ENCODE measurements at regions not wholly inside any gene's neighbourhood (a gene's known extent, or its start where the extent isn't known, plus 50 kb on each side); places are given as distances from the start of the nearest gene placed in this dataset.

DNA sequence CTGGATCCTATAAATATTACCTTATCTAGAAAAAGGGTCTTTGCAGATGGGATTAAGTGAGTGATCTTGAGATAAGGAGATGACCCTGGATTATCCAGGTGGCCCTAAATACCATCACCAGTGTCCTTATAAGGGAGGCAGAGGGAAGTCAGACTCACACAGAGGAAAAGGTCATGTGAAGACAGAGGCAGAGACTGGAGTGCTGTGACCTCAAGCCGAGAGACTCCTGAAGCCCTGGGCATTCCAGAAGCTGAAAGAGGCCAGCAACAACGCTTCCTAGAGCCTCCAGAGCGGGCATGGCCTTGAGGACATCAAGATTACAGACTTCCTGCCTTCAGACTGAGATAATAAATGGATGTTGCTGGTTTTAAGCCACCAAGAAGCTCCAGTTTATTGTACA, 118.8 kb downstream of the ATPSCKMT start:
- DNase-seq (ENCODE audit: low spot score), result no peak
- Histone ChIP-seq H3K27ac (no peak overlapping the region), H2AFZ (no peak overlapping the region), H3K9me2 (replicated peaks; ENCODE audit: insufficient read depth) (no peaks in the 10 kb centered on the region), H3K4me2 (no peak overlapping the region), H3K79me2 (no peaks in the 10 kb centered on the region), H3K4me3 (no peak overlapping the region), H3K36me3 (replicated peaks; ENCODE audit: insufficient read depth, low read depth) (no peaks in the 10 kb centered on the region), H4K20me1 (ENCODE audit: insufficient read depth, poor library complexity, severe bottlenecking) (no peaks in the 10 kb centered on the region), H3K4me1 (ENCODE audit: insufficient read depth) (no peaks in the 10 kb centered on the region), H3K9me3 (ENCODE audit: low read depth) (no peaks in the 10 kb centered on the region), H3K27me3 (no peaks in the 10 kb centered on the region)
- TF ChIP-seq EZH2phosphoT487 (IDR thresholded peaks at IDR 0.05; ENCODE audit: low read depth, severe bottlenecking, unreplicated experiment) (no peak), EZH2 (IDR thresholded peaks at IDR 0.05; ENCODE audit: borderline replicate concordance) (no peak)
- TF ChIP-seq, protein P1, sequence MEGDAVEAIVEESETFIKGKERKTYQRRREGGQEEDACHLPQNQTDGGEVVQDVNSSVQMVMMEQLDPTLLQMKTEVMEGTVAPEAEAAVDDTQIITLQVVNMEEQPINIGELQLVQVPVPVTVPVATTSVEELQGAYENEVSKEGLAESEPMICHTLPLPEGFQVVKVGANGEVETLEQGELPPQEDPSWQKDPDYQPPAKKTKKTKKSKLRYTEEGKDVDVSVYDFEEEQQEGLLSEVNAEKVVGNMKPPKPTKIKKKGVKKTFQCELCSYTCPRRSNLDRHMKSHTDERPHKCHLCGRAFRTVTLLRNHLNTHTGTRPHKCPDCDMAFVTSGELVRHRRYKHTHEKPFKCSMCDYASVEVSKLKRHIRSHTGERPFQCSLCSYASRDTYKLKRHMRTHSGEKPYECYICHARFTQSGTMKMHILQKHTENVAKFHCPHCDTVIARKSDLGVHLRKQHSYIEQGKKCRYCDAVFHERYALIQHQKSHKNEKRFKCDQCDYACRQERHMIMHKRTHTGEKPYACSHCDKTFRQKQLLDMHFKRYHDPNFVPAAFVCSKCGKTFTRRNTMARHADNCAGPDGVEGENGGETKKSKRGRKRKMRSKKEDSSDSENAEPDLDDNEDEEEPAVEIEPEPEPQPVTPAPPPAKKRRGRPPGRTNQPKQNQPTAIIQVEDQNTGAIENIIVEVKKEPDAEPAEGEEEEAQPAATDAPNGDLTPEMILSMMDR (IDR thresholded peaks at IDR 0.05; ENCODE audit: poor library complexity), result no peak
- 22% methylated on average over 3 of the region's 3 CpGs for WGBS (ENCODE audit: low lambda C conversion rate, missing lambda C conversion rate)

DNA sequence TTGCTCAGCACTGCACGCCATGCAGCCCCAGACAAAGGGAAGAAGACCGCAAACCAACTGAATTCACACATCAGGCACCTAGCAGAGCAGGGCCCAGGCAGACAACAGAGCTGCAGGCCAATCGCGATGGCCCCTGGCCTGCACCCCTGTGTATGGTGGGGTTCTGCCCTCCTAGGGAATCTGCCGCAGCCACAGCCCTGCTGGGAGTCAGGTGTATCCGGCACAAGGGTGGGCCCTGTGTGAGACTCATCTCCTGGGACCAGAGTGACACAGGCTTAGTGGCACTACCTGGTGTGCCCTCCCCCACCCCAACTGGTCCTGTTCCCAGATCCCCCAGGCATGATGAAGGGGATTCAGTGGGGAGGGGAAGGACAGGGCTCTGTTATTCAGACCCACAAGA, 122.8 kb downstream of the ATPSCKMT start:
- TF ChIP-seq EZH2phosphoT487 (IDR thresholded peaks at IDR 0.05; ENCODE audit: low read depth, severe bottlenecking, unreplicated experiment) (no peak), EZH2 (IDR thresholded peaks at IDR 0.05; ENCODE audit: borderline replicate concordance) (no peak)
- TF ChIP-seq, protein P1 (IDR thresholded peaks at IDR 0.05; ENCODE audit: poor library complexity), result no peak
- Histone ChIP-seq H2AFZ (no peak overlapping the region), H3K4me3 (no peak overlapping the region), H3K4me2 (no peak overlapping the region), H3K4me1 (ENCODE audit: insufficient read depth) (no peaks in the 10 kb centered on the region), H3K36me3 (replicated peaks; ENCODE audit: insufficient read depth, low read depth) (no peaks in the 10 kb centered on the region), H3K79me2 (no peaks in the 10 kb centered on the region), H3K27ac (no peak overlapping the region), H3K9me2 (replicated peaks; ENCODE audit: insufficient read depth) (no peaks in the 10 kb centered on the region), H3K27me3 (no peaks in the 10 kb centered on the region), H3K9me3 (ENCODE audit: low read depth) (no peaks in the 10 kb centered on the region), H4K20me1 (ENCODE audit: insufficient read depth, poor library complexity, severe bottlenecking) (no peaks in the 10 kb centered on the region)
- WGBS (ENCODE audit: low lambda C conversion rate, missing lambda C conversion rate), result 93% methylated on average over 6 of the region's 6 CpGs
- DNase-seq (ENCODE audit: low spot score), result no peak

DNA sequence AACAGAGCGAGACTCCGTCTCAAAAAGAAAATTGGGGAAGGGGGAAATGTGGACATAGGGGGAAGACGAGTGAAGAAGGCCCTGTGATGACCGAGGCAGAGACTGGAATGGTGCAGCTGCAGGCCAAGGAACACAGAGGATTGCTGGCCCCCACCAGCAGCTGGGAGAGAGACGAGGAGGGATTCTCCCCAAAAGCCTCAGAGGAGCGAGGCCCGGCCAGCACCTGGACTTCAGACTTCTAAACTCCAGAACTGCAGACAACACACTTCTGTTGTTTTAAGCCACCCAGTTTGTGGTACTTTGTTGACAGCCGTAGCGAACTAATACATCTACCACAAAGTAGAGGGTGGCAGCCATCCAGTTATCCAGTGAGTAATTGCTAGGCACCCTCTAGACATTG, 124.6 kb downstream of the ATPSCKMT start:
- DNase-seq (ENCODE audit: low spot score), result no peak
- H3K36me3 ChIP-seq (replicated peaks; ENCODE audit: insufficient read depth, low read depth), result no peaks in the 10 kb centered on the region

More for the DNA sequence above, 124.6 kb downstream of the ATPSCKMT start:
- Histone ChIP-seq H3K9me3 (ENCODE audit: low read depth) (no peaks in the 10 kb centered on the region), H2AFZ (no peak overlapping the region), H3K27ac (no peak overlapping the region), H3K79me2 (no peaks in the 10 kb centered on the region), H3K27me3 (no peaks in the 10 kb centered on the region), H3K4me3 (no peak overlapping the region), H3K4me2 (no peak overlapping the region), H3K9me2 (replicated peaks; ENCODE audit: insufficient read depth) (no peaks in the 10 kb centered on the region), H4K20me1 (ENCODE audit: insufficient read depth, poor library complexity, severe bottlenecking) (no peaks in the 10 kb centered on the region), H3K4me1 (ENCODE audit: insufficient read depth) (no peaks in the 10 kb centered on the region)
- TF ChIP-seq EZH2 (IDR thresholded peaks at IDR 0.05; ENCODE audit: borderline replicate concordance) (no peak), EZH2phosphoT487 (IDR thresholded peaks at IDR 0.05; ENCODE audit: low read depth, severe bottlenecking, unreplicated experiment) (no peak)
- TF ChIP-seq, protein P1 (IDR thresholded peaks at IDR 0.05; ENCODE audit: poor library complexity), result no peak
- 94% methylated on average over 9 of the region's 9 CpGs for WGBS (ENCODE audit: low lambda C conversion rate, missing lambda C conversion rate)

All from hepatocyte (in vitro differentiated cells).